HCT116 (cell line): ENCODE measurements at regions not wholly inside any gene's neighbourhood (a gene's known extent, or its start where the extent isn't known, plus 50 kb on each side); places are given as distances from the start of the nearest gene placed in this dataset.

Experiments
- ATAC-seq: fragments of 200-7000 bp; cut with Tn5 transposase; 2 replicates; pipeline ENCODE4 v1.9.1; 2020; ENCODE audit warnings: mild to moderate bottlenecking, moderate library complexity
- BruUV-seq: library from RNA; stranded (reverse); fragments of 400-500 nt; replicated peaks from 2 replicates; lab custom pipeline; 2021; lab: Mats Ljungman, UMichigan
- CTCF ChIA-PET: fragments of 300-600 bp; sonication (Branson Sonifier 250); formaldehyde crosslinking; loops from one replicate; lab custom pipeline; 2021; ENCODE audit warnings: antibody characterized with exemption; lab: Charles Lee
- POLR2A ChIA-PET: fragments of 300-600, 350-600 bp; sonication (Branson Sonifier 250); formaldehyde crosslinking; loops from one replicate; lab custom pipeline; 2021; ENCODE audit warnings: antibody characterized with exemption; lab: Charles Lee
- RAD21 ChIA-PET, 2 experiments: fragments of 300-600 bp; sonication (Branson Sonifier 250); formaldehyde crosslinking; loops; one replicate each; lab custom pipeline; 2023; ENCODE audit warnings: low total read pairs in 2 of 2; ENCODE audit not compliant: uncharacterized antibody in 2 of 2, unreplicated experiment in 2 of 2, low non-redundant PET in 1 of 2; lab: Charles Lee
- DNase-seq: peaks from one replicate; pipeline ENCODE4 v3.0.0-alpha.2; 2010; ENCODE audit warnings: low read depth, low spot score
- H2AFZ ChIP-seq: fragments of 200-600 bp; shearing (Covaris generic), sonication (generic); 2 replicates; pipeline ENCODE4 v1.6.1; 2017; ENCODE audit warnings: low read depth, mixed run types, mixed read lengths, antibody characterized with exemption, low read length; ENCODE audit not compliant: poor library complexity, severe bottlenecking
- H3K27ac ChIP-seq: 2 replicates; pipeline ENCODE4 v1.5.1; 2012; ENCODE audit warnings: low read depth, low read length
- H3K27me3 ChIP-seq: fragments of 200-600 bp; sonication (generic); 2 replicates; pipeline ENCODE4 v1.6.1; 2016; ENCODE audit warnings: mixed run types, low read length, mixed read lengths; ENCODE audit not compliant: insufficient read depth
- H3K36me3 ChIP-seq, 2 experiments: fragments of 200-500 bp in 1 of 2; fragments of 200-600 bp in 1 of 2; sonication (Bioruptor generic) in 1 of 2; sonication (generic) in 1 of 2; 2 replicates each; pipeline versions ENCODE4 v1.5.1 to v1.6.1; 2014 to 2016; ENCODE audit warnings: low read length in 2 of 2, inconsistent platforms in 1 of 2, mixed read lengths in 1 of 2, mixed run types in 1 of 2; ENCODE audit not compliant: insufficient read depth in 2 of 2, control insufficient read depth in 1 of 2
- H3K4me1 ChIP-seq, 2 experiments: fragments of 200-600 bp in 1 of 2; sonication (generic) in 1 of 2; 2 replicates each; pipeline versions ENCODE4 v1.5.1 to v1.6.1; 2012 to 2017; ENCODE audit warnings: low read length in 2 of 2, inconsistent platforms in 1 of 2, mild to moderate bottlenecking in 1 of 2, mixed read lengths in 1 of 2, mixed run types in 1 of 2, moderate library complexity in 1 of 2; ENCODE audit not compliant: insufficient read depth in 2 of 2, control insufficient read depth in 1 of 2
- H3K4me2 ChIP-seq: fragments of 200-600 bp; sonication (generic); 2 replicates; pipeline ENCODE4 v1.6.1; 2017; ENCODE audit warnings: mixed run types, low read length, mixed read lengths
- H3K4me3 ChIP-seq, 2 experiments: fragments of 200-600 bp in 1 of 2; sonication (generic) in 1 of 2; replicated peaks in 1 of 2; 2 replicates each; pipeline ENCODE4 v1.5.1; 2011 to 2016; ENCODE audit warnings: low read length in 2 of 2, control low read depth in 1 of 2, low read depth in 1 of 2, mild to moderate bottlenecking in 1 of 2, mixed read lengths in 1 of 2, mixed run types in 1 of 2
- H3K79me2 ChIP-seq: fragments of 200-600 bp; sonication (generic); 2 replicates; pipeline ENCODE4 v1.6.1; 2017; ENCODE audit warnings: mild to moderate bottlenecking, mixed run types, low read length, moderate library complexity, mixed read lengths; ENCODE audit not compliant: insufficient read depth
- H3K9ac ChIP-seq: fragments of 200-600 bp; sonication (generic); 2 replicates; pipeline ENCODE4 v1.6.1; 2016; ENCODE audit warnings: low read length, mixed read lengths
- H3K9me2 ChIP-seq: fragments of 200-600 bp; sonication (generic), shearing (Covaris generic); 2 replicates; pipeline ENCODE4 v1.6.1; 2017; ENCODE audit warnings: mixed run types, mild to moderate bottlenecking, moderate library complexity; ENCODE audit not compliant: insufficient read depth
- H3K9me3 ChIP-seq, 2 experiments: fragments of 200-500 bp in 1 of 2; fragments of 200-600 bp in 1 of 2; sonication (Bioruptor generic) in 1 of 2; sonication (generic) in 1 of 2; 2 replicates each; pipeline ENCODE4 v1.6.1; 2014 to 2017; ENCODE audit warnings: low read length in 2 of 2, mixed read lengths in 2 of 2, inconsistent platforms in 1 of 2, low read depth in 1 of 2, mild to moderate bottlenecking in 1 of 2, mixed run types in 1 of 2, moderate library complexity in 1 of 2; ENCODE audit not compliant: control insufficient read depth in 1 of 2, insufficient read depth in 1 of 2
- H4K20me1 ChIP-seq: fragments of 200-600 bp; sonication (generic), shearing (Covaris generic); 2 replicates; pipeline ENCODE4 v1.6.1; 2017; ENCODE audit warnings: mixed run types, mild to moderate bottlenecking, moderate library complexity; ENCODE audit not compliant: insufficient read depth
- ATF3 ChIP-seq: IDR thresholded peaks from 2 replicates; pipeline ENCODE4 v1.6.1; 2012
- CBX3 ChIP-seq: IDR thresholded peaks from 2 replicates; pipeline ENCODE4 v1.6.1; 2012; ENCODE audit warnings: low read depth
- CEBPB ChIP-seq: IDR thresholded peaks from 2 replicates; pipeline ENCODE4 v1.6.1; 2012; ENCODE audit warnings: low read depth
- EGR1 ChIP-seq: IDR thresholded peaks from 2 replicates; pipeline ENCODE4 v1.6.1; 2012; ENCODE audit warnings: low read depth
- EZH2 ChIP-seq: fragments of 200-600 bp; sonication (generic); IDR thresholded peaks from 2 replicates; pipeline ENCODE4 v1.6.1; 2017; ENCODE audit warnings: antibody characterized with exemption, mixed run types
- FOSL1 ChIP-seq: IDR thresholded peaks from 2 replicates; pipeline ENCODE4 v1.6.1; 2012; ENCODE audit warnings: low read depth
- POLR2A ChIP-seq: IDR thresholded peaks from 2 replicates; pipeline ENCODE4 v1.7.0; 2011; ENCODE audit warnings: borderline replicate concordance; ENCODE audit not compliant: insufficient read depth, insufficient read length; ENCODE audit errors: extremely low read depth
- POLR2AphosphoS5 ChIP-seq: IDR thresholded peaks from 2 replicates; pipeline ENCODE4 v1.6.1; 2011; ENCODE audit warnings: mild to moderate bottlenecking, low read depth, low read length, moderate library complexity
- RAD21 ChIP-seq: IDR thresholded peaks from 2 replicates; pipeline ENCODE4 v1.6.1; 2012; ENCODE audit warnings: low read depth, mild to moderate bottlenecking
- SIN3A ChIP-seq: IDR thresholded peaks from 2 replicates; pipeline ENCODE4 v1.6.1; 2012; ENCODE audit warnings: low read depth
- SP1 ChIP-seq: IDR thresholded peaks from 2 replicates; pipeline ENCODE4 v1.6.1; 2012; ENCODE audit warnings: low read depth
- SRF ChIP-seq: IDR thresholded peaks from 2 replicates; pipeline ENCODE4 v1.6.1; 2012; ENCODE audit warnings: low read depth
- ZBTB33 ChIP-seq: IDR thresholded peaks from 2 replicates; pipeline ENCODE4 v1.6.1; 2011; ENCODE audit warnings: mild to moderate bottlenecking, low read length, moderate library complexity; ENCODE audit not compliant: insufficient replicate concordance; ENCODE audit errors: extremely low read depth
- ZNF274 ChIP-seq: fragments of 200-500 bp; sonication (Bioruptor generic); IDR thresholded peaks from 2 replicates; pipeline ENCODE4 v1.6.1; 2014; ENCODE audit warnings: mild to moderate bottlenecking, low read depth, low read length, inconsistent platforms
- intact Hi-C: fragments of 100-400 bp; cut with micrococcal nuclease; formaldehyde crosslinking; loops from 2 replicates; pipeline ENCODE4 v1.10.0; 2022

GRCh38 chr2:217412721-217413120 is 552.9 kb upstream of the TNP1 start:
- Histone ChIP-seq H3K36me3 (no peaks in the 10 kb centered on the region), H3K27ac (no peak overlapping the region), H3K4me1 (no peaks in the 10 kb centered on the region), H3K27me3 (peaks cover 78% of the 10 kb centered on the region), H3K79me2 (no peaks in the 10 kb centered on the region), H3K4me2 (no peak overlapping the region), H3K9me2 (no peaks in the 10 kb centered on the region), H3K4me3 (no peak overlapping the region), H3K9me3 (no peaks in the 10 kb centered on the region), H3K9ac (no peak overlapping the region), H4K20me1 (no peaks in the 10 kb centered on the region), H2AFZ (no peak overlapping the region)
- no peak for DNase-seq
- no peak for TF ChIP-seq SRF
- no peak for TF ChIP-seq RAD21
- TF ChIP-seq FOSL1: no peak
- no peak for TF ChIP-seq CEBPB
- no peak for TF ChIP-seq ZBTB33
- TF ChIP-seq EZH2: no peak
- TF ChIP-seq ATF3: no peak
- no peak for TF ChIP-seq CBX3
- TF ChIP-seq EGR1: no peak
- TF ChIP-seq POLR2AphosphoS5: no peak
- TF ChIP-seq SP1: no peak
- TF ChIP-seq ZNF274: no peak
- no peak for TF ChIP-seq POLR2A
- TF ChIP-seq SIN3A: no peak
- no TSS peak for BruUV-seq
- CTCF ChIA-PET: no interaction called here
- POLR2A ChIA-PET: no interaction called here
- ATAC-seq: no peak
- intact Hi-C loops: no loop called here
- RAD21 ChIA-PET: no interaction called here
